HG03280 (cell line): ENCODE measurements at regions not wholly inside any gene's neighbourhood (a gene's known extent, or its start where the extent isn't known, plus 50 kb on each side); places are given as distances from the start of the nearest gene placed in this dataset.
"Not testable (repeated sequence)": the region's sequence is repeated elsewhere in the genome, so short reads cannot be mapped to it uniquely, and the experiment has no call there.

Experiments
- ATAC-seq: cut with Tn5 transposase; IDR thresholded peaks from one replicate; pipeline ENCODE4 v1.9.1; 2021; ENCODE audit warnings: mild to moderate bottlenecking, moderate library complexity; ENCODE audit not compliant: unreplicated experiment

DNA sequence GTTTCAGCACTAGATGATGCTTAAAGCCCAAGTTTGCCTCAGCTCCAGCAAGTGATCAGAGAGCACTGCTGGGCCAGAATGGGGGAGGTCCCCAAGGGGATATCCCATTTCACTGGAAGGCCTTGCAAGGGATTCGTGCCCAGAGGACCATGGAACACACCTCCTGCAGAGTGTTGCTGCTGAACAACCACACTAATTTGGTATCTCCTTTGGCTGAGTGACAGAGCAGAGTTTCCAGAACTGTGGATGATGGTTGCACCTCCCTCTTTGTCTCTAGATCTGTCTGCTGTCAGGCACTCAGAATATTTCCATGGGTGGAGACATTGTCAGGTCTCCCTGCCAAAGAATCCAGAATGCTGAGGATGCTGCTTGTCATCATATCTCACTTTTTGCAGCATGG lies 484.8 kb upstream of the NETO1 start:
- no peak for ATAC-seq

GRCh38 chr18:73340135-73340977 lies 472.6 kb upstream of the NETO1 start:
- no peak for ATAC-seq

DNA sequence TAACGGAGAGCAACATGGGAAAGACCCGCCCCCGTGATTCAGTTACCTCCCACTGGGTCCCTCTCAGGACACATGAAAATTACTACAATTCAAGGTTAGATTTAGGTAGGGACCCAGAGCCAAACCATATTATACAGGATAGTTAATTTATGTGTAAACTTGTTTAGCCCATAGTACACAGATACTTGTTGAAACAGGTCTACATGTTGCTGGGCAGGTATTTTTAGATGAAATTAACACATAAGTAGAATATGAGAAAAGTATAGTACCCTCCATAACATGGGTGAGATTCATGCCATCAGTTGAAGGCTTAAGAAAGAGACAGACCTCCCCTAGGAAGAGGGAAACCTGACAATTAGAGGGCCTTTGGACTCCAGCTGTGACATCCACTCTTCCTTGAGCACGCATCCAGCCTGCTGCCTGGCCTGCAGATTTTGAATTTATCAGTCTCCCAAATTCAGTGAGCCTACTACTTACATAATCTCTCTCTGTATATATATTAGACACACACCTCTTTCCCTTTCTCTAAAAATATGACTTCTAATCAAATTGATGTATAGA lies 463.5 kb upstream of the NETO1 start:
- no peak for ATAC-seq

GRCh38 chr18:73330106-73330505 lies 462.3 kb upstream of the NETO1 start:
- not testable (repeated sequence) for ATAC-seq

DNA sequence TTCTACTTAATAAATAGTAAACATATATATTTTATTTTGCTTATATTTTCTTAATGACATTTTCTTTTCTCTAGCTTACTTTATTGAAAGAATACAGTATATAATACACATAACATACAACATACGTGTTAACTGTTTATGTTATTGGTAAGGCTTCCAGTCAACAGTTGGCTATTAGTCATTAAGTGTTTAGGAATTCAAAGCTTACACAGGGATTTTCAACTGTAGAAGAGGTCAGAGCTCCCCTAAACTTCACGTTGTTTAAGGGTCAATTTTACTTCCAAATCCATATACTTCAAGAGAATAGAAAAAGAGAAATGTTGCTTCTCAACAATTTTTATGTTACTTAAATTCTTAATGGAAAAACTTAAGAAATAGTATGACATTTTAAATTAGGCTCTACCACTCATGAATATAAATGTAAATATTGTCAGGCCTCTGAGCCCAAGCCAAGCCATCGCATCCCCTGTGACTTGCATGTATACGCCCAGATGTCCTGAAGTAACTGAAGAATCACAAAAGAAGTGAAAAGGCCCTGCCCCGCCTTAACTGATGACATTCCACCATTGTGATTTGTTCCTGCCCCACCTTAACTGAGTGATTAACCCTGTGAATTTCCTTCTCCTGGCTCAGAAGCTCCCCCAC lies 456.5 kb upstream of the NETO1 start:
- not testable (repeated sequence) for ATAC-seq

DNA sequence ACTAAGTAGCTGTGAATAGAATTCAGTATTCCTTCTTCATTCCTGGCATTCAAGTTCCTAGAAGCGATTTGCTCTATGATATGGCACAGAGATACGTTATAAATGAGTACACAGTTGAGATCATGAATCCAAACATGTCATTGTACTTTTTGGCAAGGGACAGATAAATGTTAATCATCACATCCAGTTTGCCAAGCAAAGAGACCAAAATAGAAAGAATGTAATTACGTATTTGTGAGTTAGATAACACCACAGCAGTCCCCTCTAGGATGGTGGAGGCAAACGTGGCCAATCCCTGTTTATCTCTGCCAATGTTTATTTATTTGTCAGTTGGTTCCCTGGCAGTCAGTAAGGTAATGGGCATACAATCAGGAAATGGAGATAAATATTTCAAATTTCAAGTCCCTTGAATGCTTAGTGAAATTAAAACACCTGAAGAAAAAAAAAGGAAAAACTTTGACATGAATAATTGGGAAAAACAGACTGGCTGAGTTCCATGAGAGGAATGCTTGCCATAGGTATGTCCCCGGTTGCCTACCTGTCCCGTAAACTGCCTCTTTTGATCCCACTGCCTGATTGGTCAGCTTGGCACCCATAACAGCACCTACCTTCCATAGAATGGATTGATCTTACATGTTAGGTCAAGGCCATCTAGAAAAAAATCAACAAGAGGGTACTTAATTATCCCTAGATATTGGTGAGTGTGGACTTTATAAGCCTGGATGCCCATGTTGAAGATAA lies 451.1 kb upstream of the NETO1 start:
- no peak for ATAC-seq

- ATAC-seq = no peak
Measured at GRCh38 chr18:73316513-73316912, 448.7 kb upstream of the NETO1 start.

- ATAC-seq = no peak
Measured at GRCh38 chr18:73315381-73315780, 447.6 kb upstream of the NETO1 start.

DNA sequence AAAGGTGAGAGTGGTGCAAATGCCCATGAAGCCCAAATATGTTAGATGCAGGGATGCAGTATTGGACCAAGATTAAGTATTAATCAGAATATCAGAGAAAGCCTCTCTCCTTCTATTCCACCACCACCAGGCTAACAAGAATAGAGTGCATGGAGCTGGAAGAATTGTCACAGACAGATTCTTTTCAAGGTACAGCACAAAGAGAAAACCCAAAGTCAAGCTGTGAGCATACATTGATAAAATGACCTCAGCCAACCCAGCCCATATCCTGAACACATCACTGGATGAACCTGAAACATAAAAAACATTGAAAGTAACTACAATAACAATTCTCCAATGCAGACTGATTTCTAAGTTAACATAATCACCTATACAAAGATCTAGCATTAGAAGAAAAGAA lies 445.7 kb upstream of the NETO1 start:
- no peak for ATAC-seq

DNA sequence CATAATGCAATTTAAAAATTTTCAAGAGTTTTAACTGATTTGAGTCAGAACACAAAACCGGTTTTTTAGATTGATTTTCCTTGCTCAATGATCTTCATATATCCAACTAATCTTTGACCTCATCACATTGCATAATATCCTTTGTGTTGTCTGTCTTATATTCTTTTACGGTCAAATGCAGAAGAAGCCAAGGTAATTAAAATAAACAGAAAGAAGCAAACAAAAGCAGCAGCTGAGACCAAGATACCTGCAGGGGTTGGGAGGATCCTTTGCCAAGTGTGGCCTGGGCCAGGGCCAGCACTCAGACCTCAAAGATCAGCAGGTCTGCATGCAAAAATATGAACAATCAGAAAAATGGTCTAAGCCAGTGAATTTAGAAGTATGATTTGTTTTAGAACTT lies 428.9 kb upstream of the NETO1 start:
- ATAC-seq = no peak

- no peak for ATAC-seq
Measured at GRCh38 chr18:73292156-73292555, 424.4 kb upstream of the NETO1 start.

GRCh38 chr18:73288813-73289212 lies 421.0 kb upstream of the NETO1 start:
- ATAC-seq = no peak

GRCh38 chr18:73286584-73286983 lies 418.8 kb upstream of the NETO1 start:
- ATAC-seq = no peak

DNA sequence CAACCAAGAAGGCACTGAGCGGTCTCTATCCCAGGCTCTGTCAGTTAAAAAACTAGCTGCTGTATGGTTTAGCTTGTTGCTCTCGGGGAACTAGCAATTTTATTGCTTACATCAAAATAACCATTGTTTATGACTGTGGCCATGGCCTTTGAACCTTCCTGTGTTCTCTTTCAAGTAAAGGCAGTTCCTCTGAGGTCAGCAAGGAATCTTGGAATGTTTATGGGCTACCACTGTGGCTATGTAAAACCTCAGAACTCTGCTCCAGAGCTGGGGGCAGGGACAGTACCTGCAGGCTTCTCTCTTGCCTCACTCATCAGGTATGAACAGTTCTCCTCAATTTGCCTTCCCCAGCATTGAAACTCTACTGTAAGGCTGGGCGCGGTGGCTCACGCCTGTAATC lies 416.0 kb upstream of the NETO1 start:
- no peak for ATAC-seq

DNA sequence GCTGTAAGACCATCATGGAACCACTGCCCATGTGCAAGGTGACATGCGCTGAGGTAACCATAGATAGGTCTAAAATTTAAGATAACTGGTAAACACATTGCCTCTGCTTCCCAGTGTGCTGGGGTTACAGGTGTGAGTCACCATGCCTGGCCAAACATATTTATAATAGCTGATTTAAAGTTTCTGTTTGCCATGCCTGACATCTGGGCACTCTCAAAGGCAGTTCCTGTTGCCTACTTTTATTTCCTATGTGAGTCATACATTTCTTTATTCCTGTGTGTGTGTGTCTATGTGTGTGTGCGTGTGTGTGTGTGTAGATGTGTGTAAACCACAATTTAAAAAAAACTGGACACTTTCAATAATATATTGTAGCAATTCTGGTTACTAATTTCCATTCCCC lies 415.2 kb upstream of the NETO1 start:
- ATAC-seq = no peak

DNA sequence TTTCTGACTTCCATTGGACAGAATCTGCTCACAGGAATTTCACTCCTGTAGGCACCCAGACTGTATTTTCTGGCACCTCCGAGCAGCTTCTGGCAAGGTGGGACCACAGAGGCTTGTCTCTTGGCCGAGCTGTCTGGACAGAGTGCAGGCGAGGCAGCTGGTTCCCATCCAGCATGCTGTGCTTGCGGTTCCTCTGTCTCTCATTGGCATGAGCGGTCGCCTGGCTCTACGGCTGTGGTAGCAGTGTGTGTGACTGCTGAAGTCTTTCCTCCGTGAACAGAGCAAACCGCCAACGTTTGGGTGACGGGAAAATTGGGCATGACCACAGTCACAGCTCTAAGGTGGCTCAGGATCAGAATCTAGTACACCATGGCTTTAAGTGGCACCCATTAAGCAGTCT lies 411.7 kb upstream of the NETO1 start:
- no peak for ATAC-seq

DNA sequence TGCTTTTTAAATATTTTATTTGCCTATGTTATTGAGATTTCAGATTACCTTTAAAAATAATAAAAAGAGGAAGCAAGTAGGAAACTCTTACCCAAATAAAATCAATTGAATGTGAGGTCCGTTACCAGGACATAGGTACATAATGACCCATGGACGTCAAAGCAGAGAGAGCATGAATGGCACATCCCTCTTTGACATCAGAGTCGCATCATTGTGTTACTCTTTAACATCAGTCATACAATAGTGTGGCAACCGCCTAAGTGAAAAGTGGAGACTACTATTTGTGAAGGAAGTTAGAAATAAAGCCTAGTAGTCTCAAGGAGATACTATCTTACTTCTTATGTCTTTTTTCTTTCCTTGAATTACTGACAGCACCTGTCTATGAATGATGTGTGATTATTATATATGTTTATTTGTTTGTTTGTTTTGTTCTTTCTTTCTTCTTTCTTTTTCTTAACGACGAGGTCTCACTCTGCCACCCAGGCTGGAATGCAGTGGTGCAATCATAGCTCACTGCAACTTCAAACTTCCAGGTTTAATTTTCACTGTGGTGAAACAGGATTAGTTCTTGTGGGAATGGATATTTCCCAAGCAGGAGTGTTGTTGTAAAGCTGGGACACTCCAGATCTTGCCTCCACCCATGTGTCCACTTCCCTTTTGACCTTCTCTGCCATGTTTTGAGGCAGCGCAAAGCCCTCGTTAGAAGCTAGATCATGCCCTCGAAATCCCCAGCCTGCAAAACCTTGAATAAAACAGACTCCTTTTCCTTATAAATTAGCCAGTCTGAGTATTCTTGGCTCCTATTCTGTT lies 407.2 kb upstream of the NETO1 start:
- no peak for ATAC-seq

GRCh38 chr18:73270920-73271634 lies 403.3 kb upstream of the NETO1 start:
- ATAC-seq = no peak

GRCh38 chr18:73264562-73264921 lies 396.8 kb upstream of the NETO1 start:
- ATAC-seq = no peak

- ATAC-seq = no peak
Measured at GRCh38 chr18:73261923-73262322, 394.1 kb upstream of the NETO1 start.
